ENCODE measurements at regions not wholly inside any gene's neighbourhood (a gene's known extent, or its start where the extent isn't known, plus 50 kb on each side); places are given as distances from the start of the nearest gene placed in this dataset.

GRCh38 chrX:80098038-80098437 lies 83.5 kb downstream of the TBX22 start:
- H3K36me3 Mint-ChIP-seq (ENCODE audit: low read depth): no peaks in the 10 kb centered on the region
- H3K27me3 Mint-ChIP-seq (ENCODE audit: low read depth): no peaks in the 10 kb centered on the region
- no peak for TF ChIP-seq CTCF (IDR thresholded peaks at IDR 0.05; ENCODE audit: unreplicated experiment in 3 of 3)
- H3K9me3 Mint-ChIP-seq: peaks cover 4% of the 10 kb centered on the region
- no peaks in the 10 kb centered on the region for H3K4me1 Mint-ChIP-seq
- H3K27ac Mint-ChIP-seq: no peak overlapping the region
- H3K4me3 Mint-ChIP-seq: no peak overlapping the region

GRCh38 chrX:80120335-80120734 lies 105.8 kb downstream of the TBX22 start:
- Mint-ChIP-seq H3K27me3 (ENCODE audit: low read depth) (no peaks in the 10 kb centered on the region), H3K36me3 (ENCODE audit: low read depth) (no peaks in the 10 kb centered on the region), H3K9me3 (no peaks in the 10 kb centered on the region), H3K4me3 (no peak overlapping the region), H3K27ac (no peak overlapping the region), H3K4me1 (no peaks in the 10 kb centered on the region)
- no peak for TF ChIP-seq CTCF (IDR thresholded peaks at IDR 0.05; ENCODE audit: unreplicated experiment in 3 of 3)

GRCh38 chrX:80138938-80139337 lies 124.4 kb downstream of the TBX22 start:
- H3K4me1 Mint-ChIP-seq: peaks cover 9% of the 10 kb centered on the region
- H3K36me3 Mint-ChIP-seq (ENCODE audit: low read depth): no peaks in the 10 kb centered on the region
- H3K9me3 Mint-ChIP-seq: peaks cover 10% of the 10 kb centered on the region
- H3K4me3 Mint-ChIP-seq: no peak overlapping the region
- no peak overlapping the region for H3K27ac Mint-ChIP-seq
- no peaks in the 10 kb centered on the region for H3K27me3 Mint-ChIP-seq (ENCODE audit: low read depth)
- no peak for TF ChIP-seq CTCF (IDR thresholded peaks at IDR 0.05; ENCODE audit: unreplicated experiment in 3 of 3)

GRCh38 chrX:80139564-80139963 lies 125.0 kb downstream of the TBX22 start:
- no peaks in the 10 kb centered on the region for H3K27me3 Mint-ChIP-seq (ENCODE audit: low read depth)

GRCh38 chrX:80170581-80170980 lies 156.0 kb downstream of the TBX22 start:
- Mint-ChIP-seq H3K9me3 (peaks cover 12% of the 10 kb centered on the region), H3K36me3 (ENCODE audit: low read depth) (no peaks in the 10 kb centered on the region), H3K27ac (no peak overlapping the region), H3K4me1 (no peaks in the 10 kb centered on the region), H3K27me3 (ENCODE audit: low read depth) (no peaks in the 10 kb centered on the region), H3K4me3 (no peak overlapping the region)
- no peak for TF ChIP-seq CTCF (IDR thresholded peaks at IDR 0.05; ENCODE audit: unreplicated experiment in 3 of 3)

More at GRCh38 chrX:80139564-80139963, 125.0 kb downstream of the TBX22 start:
- H3K9me3 Mint-ChIP-seq: peaks cover 6% of the 10 kb centered on the region
- TF ChIP-seq CTCF (IDR thresholded peaks at IDR 0.05; ENCODE audit: unreplicated experiment in 3 of 3): no peak
- H3K4me1 Mint-ChIP-seq: peaks cover 9% of the 10 kb centered on the region
- H3K36me3 Mint-ChIP-seq (ENCODE audit: low read depth): no peaks in the 10 kb centered on the region
- no peak overlapping the region for H3K4me3 Mint-ChIP-seq
- no peak overlapping the region for H3K27ac Mint-ChIP-seq

- no peaks in the 10 kb centered on the region for H3K36me3 Mint-ChIP-seq (ENCODE audit: low read depth)
- no peaks in the 10 kb centered on the region for H3K4me1 Mint-ChIP-seq
- peaks cover 11% of the 10 kb centered on the region for H3K9me3 Mint-ChIP-seq
- no peak for TF ChIP-seq CTCF (IDR thresholded peaks at IDR 0.05; ENCODE audit: unreplicated experiment in 3 of 3)
- H3K4me3 Mint-ChIP-seq: no peak overlapping the region
- no peak overlapping the region for H3K27ac Mint-ChIP-seq
- no peaks in the 10 kb centered on the region for H3K27me3 Mint-ChIP-seq (ENCODE audit: low read depth)
These were observed 158.7 kb downstream of the TBX22 start for GRCh38 chrX:80173261-80173660.

Data from nephron (organoid).